ENCODE measurements at regions not wholly inside any gene's neighbourhood (a gene's known extent, or its start where the extent isn't known, plus 50 kb on each side); places are given as distances from the start of the nearest gene placed in this dataset.

GRCh38 chr3:147699175-147699838, 290.1 kb downstream of the ZIC1 start:
- Histone ChIP-seq H3K9me1 (ENCODE audit: control insufficient read depth, extremely low read depth, insufficient read depth, low read length) (no peaks in the 10 kb centered on the region), H3K9ac (ENCODE audit: control insufficient read depth, extremely low read depth, insufficient read depth, low read length) (no peak overlapping the region), H3K9me3 (ENCODE audit: control insufficient read depth, low read depth, low read length) (no peaks in the 10 kb centered on the region), H3K4me1 (ENCODE audit: control insufficient read depth, extremely low read depth, insufficient read depth, low read length) (no peaks in the 10 kb centered on the region), H4K20me1 (ENCODE audit: control insufficient read depth, extremely low read depth, insufficient read depth, low read length) (no peaks in the 10 kb centered on the region), H2AFZ (ENCODE audit: control insufficient read depth, low read length) (no peak overlapping the region), H3K4me2 (ENCODE audit: control insufficient read depth, extremely low read depth, insufficient read depth, low read depth, low read length) (no peak overlapping the region), H3K27ac (ENCODE audit: control insufficient read depth, insufficient read depth, low read length) (no peak overlapping the region), H3K4me3 (ENCODE audit: control insufficient read depth in 2 of 3, extremely low read depth in 1 of 3, insufficient read depth in 2 of 3, low read depth in 1 of 3, low read length in 3 of 3) (no peak overlapping the region), H3K36me3 (ENCODE audit: control insufficient read depth in 2 of 2, extremely low read depth in 1 of 2, insufficient read depth in 2 of 2, low read length in 2 of 2) (no peaks in the 10 kb centered on the region), H3K27me3 (ENCODE audit: control insufficient read depth, extremely low read depth, insufficient read depth, low read length) (no peaks in the 10 kb centered on the region), H3K79me2 (ENCODE audit: control insufficient read depth, insufficient read depth, low read length) (no peaks in the 10 kb centered on the region)
- DNase-seq (ENCODE audit: low read depth, low spot score): no peak
- TF ChIP-seq EZH2 (IDR thresholded peaks at IDR 0.05; ENCODE audit: low read length): no peak
- TF ChIP-seq, protein P1, sequence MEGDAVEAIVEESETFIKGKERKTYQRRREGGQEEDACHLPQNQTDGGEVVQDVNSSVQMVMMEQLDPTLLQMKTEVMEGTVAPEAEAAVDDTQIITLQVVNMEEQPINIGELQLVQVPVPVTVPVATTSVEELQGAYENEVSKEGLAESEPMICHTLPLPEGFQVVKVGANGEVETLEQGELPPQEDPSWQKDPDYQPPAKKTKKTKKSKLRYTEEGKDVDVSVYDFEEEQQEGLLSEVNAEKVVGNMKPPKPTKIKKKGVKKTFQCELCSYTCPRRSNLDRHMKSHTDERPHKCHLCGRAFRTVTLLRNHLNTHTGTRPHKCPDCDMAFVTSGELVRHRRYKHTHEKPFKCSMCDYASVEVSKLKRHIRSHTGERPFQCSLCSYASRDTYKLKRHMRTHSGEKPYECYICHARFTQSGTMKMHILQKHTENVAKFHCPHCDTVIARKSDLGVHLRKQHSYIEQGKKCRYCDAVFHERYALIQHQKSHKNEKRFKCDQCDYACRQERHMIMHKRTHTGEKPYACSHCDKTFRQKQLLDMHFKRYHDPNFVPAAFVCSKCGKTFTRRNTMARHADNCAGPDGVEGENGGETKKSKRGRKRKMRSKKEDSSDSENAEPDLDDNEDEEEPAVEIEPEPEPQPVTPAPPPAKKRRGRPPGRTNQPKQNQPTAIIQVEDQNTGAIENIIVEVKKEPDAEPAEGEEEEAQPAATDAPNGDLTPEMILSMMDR (optimal IDR thresholded peaks at IDR 0.05 in 1 of 3, IDR thresholded peaks at IDR 0.05 in 1 of 3, conservative IDR thresholded peaks at IDR 0.05 in 1 of 3; ENCODE audit: extremely low read depth in 1 of 3, insufficient read depth in 2 of 3, low read length in 3 of 3): no peak
- FAIRE-seq: no peak
- dilution Hi-C loops (cut with MboI; ENCODE audit: extremely low pct_ligation_motif_present, low sequenced_read_pairs): no loop called here

DNA sequence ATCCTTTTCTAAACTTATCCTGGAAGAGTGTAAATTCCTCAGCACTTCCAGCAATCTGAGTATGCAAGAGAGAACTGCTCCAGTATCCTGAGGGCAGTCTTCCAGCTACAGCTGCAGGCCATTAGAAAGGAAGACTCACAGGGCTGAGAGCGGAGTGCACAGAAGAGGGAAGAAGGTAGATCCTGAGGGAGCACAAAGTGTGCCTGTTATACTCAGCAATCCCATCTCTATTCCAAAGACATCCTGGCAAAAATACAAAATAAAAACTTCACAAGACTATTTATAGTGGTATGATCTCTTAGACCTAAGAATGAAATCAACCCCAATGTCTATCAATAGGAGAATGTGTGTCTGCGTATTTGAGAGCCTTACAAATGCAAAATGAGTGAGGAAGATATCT, 292.0 kb downstream of the ZIC1 start:
- TF ChIP-seq, protein P1 (optimal IDR thresholded peaks at IDR 0.05 in 1 of 3, IDR thresholded peaks at IDR 0.05 in 1 of 3, conservative IDR thresholded peaks at IDR 0.05 in 1 of 3; ENCODE audit: extremely low read depth in 1 of 3, insufficient read depth in 2 of 3, low read length in 3 of 3): no peak
- TF ChIP-seq EZH2 (IDR thresholded peaks at IDR 0.05; ENCODE audit: low read length): no peak
- Histone ChIP-seq H3K9me1 (ENCODE audit: control insufficient read depth, extremely low read depth, insufficient read depth, low read length) (no peaks in the 10 kb centered on the region), H3K9me3 (ENCODE audit: control insufficient read depth, low read depth, low read length) (no peaks in the 10 kb centered on the region), H4K20me1 (ENCODE audit: control insufficient read depth, extremely low read depth, insufficient read depth, low read length) (no peaks in the 10 kb centered on the region), H3K27ac (ENCODE audit: control insufficient read depth, insufficient read depth, low read length) (no peak overlapping the region), H3K79me2 (ENCODE audit: control insufficient read depth, insufficient read depth, low read length) (no peaks in the 10 kb centered on the region), H3K9ac (ENCODE audit: control insufficient read depth, extremely low read depth, insufficient read depth, low read length) (no peak overlapping the region), H3K4me1 (ENCODE audit: control insufficient read depth, extremely low read depth, insufficient read depth, low read length) (no peaks in the 10 kb centered on the region), H2AFZ (ENCODE audit: control insufficient read depth, low read length) (no peak overlapping the region), H3K4me2 (ENCODE audit: control insufficient read depth, extremely low read depth, insufficient read depth, low read depth, low read length) (no peak overlapping the region), H3K4me3 (ENCODE audit: control insufficient read depth in 2 of 3, extremely low read depth in 1 of 3, insufficient read depth in 2 of 3, low read depth in 1 of 3, low read length in 3 of 3) (no peak overlapping the region), H3K27me3 (ENCODE audit: control insufficient read depth, extremely low read depth, insufficient read depth, low read length) (no peaks in the 10 kb centered on the region), H3K36me3 (ENCODE audit: control insufficient read depth in 2 of 2, extremely low read depth in 1 of 2, insufficient read depth in 2 of 2, low read length in 2 of 2) (no peaks in the 10 kb centered on the region)
- dilution Hi-C loops (cut with MboI; ENCODE audit: extremely low pct_ligation_motif_present, low sequenced_read_pairs): no loop called here
- DNase-seq (ENCODE audit: low read depth, low spot score) (no peak), FAIRE-seq (no peak)

All from keratinocyte (primary cell).